Activated naive CD8-positive, alpha-beta T cell treated with anti-CD3 and anti-CD28 coated beads, Interleukin-2, amount 50 U/mL, for 24 hours (primary cell): ENCODE measurements at regions not wholly inside any gene's neighbourhood (a gene's known extent, or its start where the extent isn't known, plus 50 kb on each side); places are given as distances from the start of the nearest gene placed in this dataset.

Experiments used
- ATAC-seq: fragments of 150-1000 bp; cut with Tn5 transposase; one replicate; pipeline ENCODE4 v1.10.0; 2021
- DNase-seq: peaks from one replicate; pipeline ENCODE4 v3.0.0; 2021
- H3K27ac Mint-ChIP-seq: one replicate; pipeline ENCODE4 v1.8.0; 2021; ENCODE audit warnings: mild to moderate bottlenecking, mixed read lengths
- H3K27me3 Mint-ChIP-seq: one replicate; pipeline ENCODE4 v1.8.0; 2021; ENCODE audit warnings: mixed read lengths
- H3K36me3 Mint-ChIP-seq: one replicate; pipeline ENCODE4 v1.8.0; 2021; ENCODE audit warnings: low read depth, mixed read lengths
- H3K4me1 Mint-ChIP-seq: one replicate; pipeline ENCODE4 v1.8.0; 2021; ENCODE audit warnings: mixed read lengths
- H3K4me3 Mint-ChIP-seq: one replicate; pipeline ENCODE4 v1.8.0; 2021; ENCODE audit warnings: mild to moderate bottlenecking, moderate library complexity, mixed read lengths
- H3K9me3 Mint-ChIP-seq: one replicate; pipeline ENCODE4 v1.8.0; 2021; ENCODE audit warnings: mixed read lengths

DNA sequence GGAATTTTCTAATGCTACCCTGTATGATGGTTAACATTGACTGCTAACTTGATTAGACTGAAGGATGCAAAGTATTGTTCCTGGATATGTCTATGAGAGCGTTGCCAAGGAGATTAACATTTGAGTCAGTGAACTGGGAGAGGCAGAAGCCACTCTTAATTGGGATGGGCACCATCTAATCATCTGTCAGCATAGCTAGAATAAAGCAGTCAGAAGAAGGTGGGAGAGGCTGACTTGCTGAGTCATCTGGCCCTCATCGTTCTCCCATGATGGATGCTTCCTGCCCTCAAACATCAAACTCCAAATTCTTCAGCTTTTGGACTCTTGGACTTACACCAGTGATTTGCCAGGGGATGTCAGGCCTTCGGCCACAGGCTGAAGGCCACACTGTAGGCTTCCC lies 878.5 kb downstream of the PCDH7 start:
- no peaks in the 10 kb centered on the region for H3K4me1 Mint-ChIP-seq
- no peak overlapping the region for H3K4me3 Mint-ChIP-seq
- ATAC-seq (no peak), DNase-seq (no peak)
- no peaks in the 10 kb centered on the region for H3K36me3 Mint-ChIP-seq
- H3K27me3 Mint-ChIP-seq, result no peaks in the 10 kb centered on the region
- H3K27ac Mint-ChIP-seq, result no peak overlapping the region
- H3K9me3 Mint-ChIP-seq, result peaks cover 13% of the 10 kb centered on the region

- ATAC-seq (no peak), DNase-seq (no peak)
- Mint-ChIP-seq H3K36me3 (no peaks in the 10 kb centered on the region), H3K27me3 (no peaks in the 10 kb centered on the region), H3K4me3 (no peak overlapping the region), H3K27ac (no peak overlapping the region), H3K4me1 (no peaks in the 10 kb centered on the region), H3K9me3 (peaks cover 17% of the 10 kb centered on the region)
Observed at GRCh38 chr4:31601793-31602192, 881.6 kb downstream of the PCDH7 start.

DNA sequence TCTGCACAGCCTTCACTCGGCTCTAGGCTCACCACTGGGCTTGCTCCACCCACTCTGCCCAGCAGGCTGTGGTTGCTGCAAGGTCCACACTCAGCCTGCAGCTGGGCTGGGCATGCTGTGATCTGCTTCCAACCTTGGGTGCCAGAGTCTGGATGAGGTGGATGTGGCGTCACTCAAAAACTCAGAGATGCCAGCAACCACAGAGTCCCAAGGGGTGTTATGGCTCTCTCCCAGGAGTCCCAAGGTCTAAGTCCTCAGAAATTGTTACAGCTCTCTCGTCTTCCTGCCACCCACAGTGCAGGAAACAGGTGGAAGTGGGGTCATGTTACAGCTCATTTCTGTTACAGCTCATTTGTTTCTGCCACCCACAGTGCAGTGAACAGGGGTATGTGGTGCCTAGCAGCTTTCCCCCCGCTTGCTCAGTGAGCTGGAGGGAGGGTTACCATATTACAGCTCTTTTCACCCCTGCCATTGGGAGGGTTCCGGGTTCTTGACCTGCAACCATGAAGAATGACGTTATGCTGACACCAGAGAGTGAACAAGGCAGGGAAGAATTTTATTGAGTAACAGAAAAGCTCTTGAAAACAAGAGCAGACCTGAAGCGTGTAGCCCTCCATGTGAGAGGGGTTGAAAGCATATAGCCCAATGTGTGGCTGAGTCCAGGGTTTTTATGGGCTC lies 893.9 kb downstream of the PCDH7 start:
- no peaks in the 10 kb centered on the region for H3K4me1 Mint-ChIP-seq
- no peaks in the 10 kb centered on the region for H3K27me3 Mint-ChIP-seq
- ATAC-seq (no peak), DNase-seq (no peak)
- no peak overlapping the region for H3K27ac Mint-ChIP-seq
- no peak overlapping the region for H3K4me3 Mint-ChIP-seq
- H3K36me3 Mint-ChIP-seq, result no peaks in the 10 kb centered on the region
- H3K9me3 Mint-ChIP-seq, result peaks cover 8% of the 10 kb centered on the region

DNA sequence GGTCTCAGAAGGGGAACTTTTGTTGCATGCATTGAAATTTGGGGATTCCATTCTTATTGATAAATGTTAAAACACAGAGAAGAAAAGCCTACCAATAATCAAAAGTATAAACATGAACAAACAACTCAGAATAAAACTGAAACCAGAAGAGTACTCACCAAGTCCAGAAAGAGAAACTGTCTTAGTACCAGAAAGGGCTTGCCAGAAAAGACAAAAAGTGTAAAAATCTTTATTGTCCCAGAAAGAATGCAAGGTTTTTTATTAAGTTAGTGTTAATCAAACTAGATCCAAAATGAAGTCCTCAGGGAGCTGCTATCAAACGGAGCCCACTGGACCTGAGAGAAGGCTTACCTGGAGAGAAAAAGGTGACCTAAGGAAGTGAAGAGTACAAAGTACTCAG lies 897.5 kb downstream of the PCDH7 start:
- Mint-ChIP-seq H3K4me1 (no peaks in the 10 kb centered on the region), H3K36me3 (no peaks in the 10 kb centered on the region), H3K27me3 (no peaks in the 10 kb centered on the region), H3K27ac (no peak overlapping the region), H3K9me3 (peaks cover 11% of the 10 kb centered on the region), H3K4me3 (no peak overlapping the region)
- ATAC-seq (no peak), DNase-seq (no peak)

GRCh38 chr4:31620476-31620875 lies 900.3 kb downstream of the PCDH7 start:
- no peak overlapping the region for H3K4me3 Mint-ChIP-seq
- no peaks in the 10 kb centered on the region for H3K27me3 Mint-ChIP-seq
- H3K4me1 Mint-ChIP-seq, result no peaks in the 10 kb centered on the region
- peaks cover 7% of the 10 kb centered on the region for H3K9me3 Mint-ChIP-seq
- H3K27ac Mint-ChIP-seq, result no peak overlapping the region
- ATAC-seq (no peak), DNase-seq (no peak)
- H3K36me3 Mint-ChIP-seq, result no peaks in the 10 kb centered on the region

GRCh38 chr4:31645236-31645635 lies 925.1 kb downstream of the PCDH7 start:
- Mint-ChIP-seq H3K27me3 (no peaks in the 10 kb centered on the region), H3K4me1 (no peaks in the 10 kb centered on the region), H3K36me3 (no peaks in the 10 kb centered on the region), H3K27ac (no peak overlapping the region), H3K4me3 (no peak overlapping the region), H3K9me3 (peaks cover 12% of the 10 kb centered on the region)
- ATAC-seq (no peak), DNase-seq (no peak)

DNA sequence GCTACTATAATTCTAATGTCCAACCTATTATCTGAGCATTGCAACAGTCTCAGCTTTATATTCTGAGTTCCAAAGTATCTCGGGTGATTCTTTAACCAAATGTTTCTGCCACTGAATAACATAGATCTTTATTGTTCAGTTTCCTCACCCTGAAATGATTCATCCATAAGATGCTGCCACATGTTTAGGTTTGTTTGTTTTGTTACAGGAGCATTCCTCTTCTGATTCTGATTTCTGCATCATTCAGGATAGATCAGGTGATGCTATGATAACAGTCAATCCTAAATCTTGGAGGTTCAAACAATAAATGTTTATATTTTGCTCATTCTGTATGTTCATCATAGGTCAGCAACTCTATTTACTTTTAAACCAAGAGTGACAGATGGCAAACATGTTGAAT lies 927.6 kb downstream of the PCDH7 start:
- peaks cover 16% of the 10 kb centered on the region for H3K9me3 Mint-ChIP-seq
- ATAC-seq (no peak), DNase-seq (no peak)
- H3K4me1 Mint-ChIP-seq, result no peaks in the 10 kb centered on the region
- H3K4me3 Mint-ChIP-seq, result no peak overlapping the region
- H3K27me3 Mint-ChIP-seq, result no peaks in the 10 kb centered on the region
- no peaks in the 10 kb centered on the region for H3K36me3 Mint-ChIP-seq
- no peak overlapping the region for H3K27ac Mint-ChIP-seq

DNA sequence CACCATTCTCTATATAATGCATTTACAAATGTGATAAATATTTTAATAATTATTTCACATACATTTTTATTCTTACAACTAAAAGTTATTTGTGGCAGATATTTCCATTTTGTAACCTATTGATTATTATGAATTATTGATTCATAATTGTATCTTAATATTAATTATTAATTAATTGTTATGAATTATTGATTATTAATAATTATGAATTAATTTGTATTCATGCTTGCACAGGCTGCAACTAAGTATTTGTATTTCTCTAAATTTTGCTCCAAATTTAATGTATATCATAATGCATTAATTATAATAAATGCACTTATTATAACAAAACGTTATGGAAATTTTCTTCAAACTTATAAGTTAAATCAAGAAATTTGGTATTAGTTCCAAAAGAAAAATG lies 929.7 kb downstream of the PCDH7 start:
- H3K9me3 Mint-ChIP-seq, result peaks cover 9% of the 10 kb centered on the region
- DNase-seq, result no peak
- H3K4me1 Mint-ChIP-seq, result no peaks in the 10 kb centered on the region
- H3K36me3 Mint-ChIP-seq, result no peaks in the 10 kb centered on the region
- no peak for ATAC-seq
- H3K4me3 Mint-ChIP-seq, result no peak overlapping the region
- H3K27me3 Mint-ChIP-seq, result no peaks in the 10 kb centered on the region
- H3K27ac Mint-ChIP-seq, result no peak overlapping the region

- Mint-ChIP-seq H3K4me1 (no peaks in the 10 kb centered on the region), H3K27me3 (no peaks in the 10 kb centered on the region), H3K4me3 (no peak overlapping the region), H3K36me3 (no peaks in the 10 kb centered on the region), H3K9me3 (peaks cover 9% of the 10 kb centered on the region), H3K27ac (no peak overlapping the region)
- ATAC-seq, result no peak
- no peak for DNase-seq
Observed at GRCh38 chr4:31651541-31651940, 931.4 kb downstream of the PCDH7 start.

DNA sequence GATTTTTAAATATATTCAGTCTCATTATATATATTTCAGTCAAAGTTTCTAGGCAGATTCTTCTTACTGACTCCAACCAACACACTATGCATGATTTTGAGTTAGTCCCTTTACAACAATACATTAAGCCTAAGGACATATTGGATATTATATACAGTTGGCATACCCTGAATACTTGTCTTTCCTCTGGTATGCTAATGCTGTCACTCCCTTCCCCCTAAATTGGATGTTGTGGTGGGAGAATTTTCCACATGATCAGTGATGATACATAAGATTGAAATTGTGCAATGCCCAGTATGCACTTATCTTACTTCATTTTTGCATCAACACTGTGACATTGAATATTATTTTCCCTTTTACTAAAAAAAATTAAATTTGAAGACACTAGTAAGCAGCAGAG lies 935.2 kb downstream of the PCDH7 start:
- ATAC-seq (no peak), DNase-seq (no peak)
- Mint-ChIP-seq H3K4me3 (no peak overlapping the region), H3K4me1 (no peaks in the 10 kb centered on the region), H3K27me3 (no peaks in the 10 kb centered on the region), H3K9me3 (peaks cover 9% of the 10 kb centered on the region), H3K36me3 (no peaks in the 10 kb centered on the region), H3K27ac (no peak overlapping the region)

GRCh38 chr4:31657859-31658570 lies 937.8 kb downstream of the PCDH7 start:
- ATAC-seq (no peak), DNase-seq (no peak)
- Mint-ChIP-seq H3K9me3 (peaks cover 4% of the 10 kb centered on the region), H3K27me3 (no peaks in the 10 kb centered on the region), H3K4me1 (no peaks in the 10 kb centered on the region), H3K36me3 (no peaks in the 10 kb centered on the region), H3K27ac (no peak overlapping the region), H3K4me3 (no peak overlapping the region)

GRCh38 chr4:31660916-31661315 lies 940.7 kb downstream of the PCDH7 start:
- H3K36me3 Mint-ChIP-seq, result no peaks in the 10 kb centered on the region
- H3K27me3 Mint-ChIP-seq, result no peaks in the 10 kb centered on the region
- peaks cover 7% of the 10 kb centered on the region for H3K9me3 Mint-ChIP-seq
- H3K4me3 Mint-ChIP-seq, result no peak overlapping the region
- H3K27ac Mint-ChIP-seq, result no peak overlapping the region
- ATAC-seq (no peak), DNase-seq (no peak)
- no peaks in the 10 kb centered on the region for H3K4me1 Mint-ChIP-seq

- H3K4me1 Mint-ChIP-seq, result no peaks in the 10 kb centered on the region
- no peak overlapping the region for H3K27ac Mint-ChIP-seq
- DNase-seq, result no peak
- no peaks in the 10 kb centered on the region for H3K27me3 Mint-ChIP-seq
- no peak overlapping the region for H3K4me3 Mint-ChIP-seq
- peaks cover 3% of the 10 kb centered on the region for H3K9me3 Mint-ChIP-seq
- no peaks in the 10 kb centered on the region for H3K36me3 Mint-ChIP-seq
- ATAC-seq, result no peak
Observed at GRCh38 chr4:31662951-31663350, 942.8 kb downstream of the PCDH7 start.

GRCh38 chr4:31667686-31668085 lies 947.5 kb downstream of the PCDH7 start:
- H3K4me1 Mint-ChIP-seq, result no peaks in the 10 kb centered on the region

GRCh38 chr4:31674313-31674947 lies 954.3 kb downstream of the PCDH7 start:
- Mint-ChIP-seq H3K36me3 (no peaks in the 10 kb centered on the region), H3K4me1 (no peaks in the 10 kb centered on the region), H3K4me3 (no peak overlapping the region), H3K27me3 (no peaks in the 10 kb centered on the region), H3K27ac (no peak overlapping the region), H3K9me3 (no peaks in the 10 kb centered on the region)
- ATAC-seq (no peak), DNase-seq (no peak)

More at GRCh38 chr4:31667686-31668085, 947.5 kb downstream of the PCDH7 start:
- Mint-ChIP-seq H3K36me3 (no peaks in the 10 kb centered on the region), H3K27ac (no peak overlapping the region), H3K27me3 (no peaks in the 10 kb centered on the region), H3K9me3 (peaks cover 3% of the 10 kb centered on the region), H3K4me3 (no peak overlapping the region)
- no peak for ATAC-seq
- no peak for DNase-seq
